ENCODE measurements at regions not wholly inside any gene's neighbourhood (a gene's known extent, or its start where the extent isn't known, plus 50 kb on each side); places are given as distances from the start of the nearest gene placed in this dataset.

GRCh38 chr1:231108516-231109302 is 53.1 kb upstream of the TRIM67 start:
- no peak for DNase-seq (ENCODE audit: low spot score)

DNA sequence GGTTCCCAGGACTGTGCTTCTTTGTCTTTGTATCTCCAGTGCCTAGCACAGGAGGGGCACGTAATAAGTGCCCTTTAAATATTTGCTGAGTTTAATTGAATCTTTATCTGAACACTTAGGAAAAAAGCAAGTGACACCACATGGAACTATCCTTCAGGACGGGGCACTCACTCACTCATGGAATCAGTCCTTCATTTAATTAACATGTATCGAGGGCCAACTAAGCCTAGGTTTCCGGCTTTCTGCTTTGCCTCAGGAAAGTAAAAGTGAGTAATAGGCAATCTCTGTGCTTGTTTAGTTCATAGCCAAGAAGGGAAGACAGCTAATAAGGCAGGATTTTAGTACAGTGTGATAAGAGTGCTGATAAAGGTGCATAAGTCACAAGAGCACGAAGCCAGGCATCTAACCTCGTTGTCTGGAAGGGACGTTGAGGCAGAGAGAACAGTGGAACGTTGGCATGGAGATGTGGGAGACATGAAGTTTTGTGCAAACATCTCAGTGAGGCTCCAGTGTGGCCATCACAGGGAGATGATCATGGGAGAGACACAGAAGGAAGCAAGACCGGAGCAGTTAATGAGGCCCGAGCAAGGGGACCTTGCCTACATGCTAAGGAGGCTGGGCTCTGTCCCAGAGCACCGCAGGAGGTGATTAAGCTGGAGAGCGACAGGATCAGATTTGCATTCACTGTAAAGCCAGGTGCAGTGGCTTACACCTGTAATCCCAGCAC is 54.1 kb upstream of the TRIM67 start:
- DNase-seq (ENCODE audit: low spot score), result no peak

GRCh38 chr1:231107151-231107550 is 54.7 kb upstream of the TRIM67 start:
- no peak for DNase-seq (ENCODE audit: low spot score)

DNA sequence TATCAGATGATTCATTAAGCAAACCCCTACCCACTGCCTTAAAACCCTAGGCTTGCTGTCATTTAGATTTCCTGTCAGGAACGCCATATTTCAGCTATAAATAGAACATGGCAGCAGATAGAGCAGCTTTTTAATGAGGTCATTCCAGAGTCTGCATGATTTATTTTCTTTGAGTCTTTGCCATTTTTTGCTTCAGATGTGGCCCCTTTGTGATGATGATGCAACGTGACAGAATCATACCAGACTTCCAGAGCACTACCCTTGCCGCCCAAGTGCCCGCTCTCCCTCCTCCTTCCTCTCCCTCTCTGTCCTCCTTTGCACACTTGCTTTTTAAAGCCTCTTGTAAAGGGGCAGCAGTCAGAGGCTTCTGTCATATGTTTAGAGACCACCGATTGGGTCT is 55.5 kb upstream of the TRIM67 start:
- peak; percentile 51 for DNase-seq (ENCODE audit: low spot score)

- DNase-seq (ENCODE audit: low spot score), result no peak
These were observed 56.9 kb upstream of the TRIM67 start for GRCh38 chr1:231104917-231105316.

- no peak for DNase-seq (ENCODE audit: low spot score)
These were observed 57.9 kb upstream of the TRIM67 start for GRCh38 chr1:231103961-231104360.

DNA sequence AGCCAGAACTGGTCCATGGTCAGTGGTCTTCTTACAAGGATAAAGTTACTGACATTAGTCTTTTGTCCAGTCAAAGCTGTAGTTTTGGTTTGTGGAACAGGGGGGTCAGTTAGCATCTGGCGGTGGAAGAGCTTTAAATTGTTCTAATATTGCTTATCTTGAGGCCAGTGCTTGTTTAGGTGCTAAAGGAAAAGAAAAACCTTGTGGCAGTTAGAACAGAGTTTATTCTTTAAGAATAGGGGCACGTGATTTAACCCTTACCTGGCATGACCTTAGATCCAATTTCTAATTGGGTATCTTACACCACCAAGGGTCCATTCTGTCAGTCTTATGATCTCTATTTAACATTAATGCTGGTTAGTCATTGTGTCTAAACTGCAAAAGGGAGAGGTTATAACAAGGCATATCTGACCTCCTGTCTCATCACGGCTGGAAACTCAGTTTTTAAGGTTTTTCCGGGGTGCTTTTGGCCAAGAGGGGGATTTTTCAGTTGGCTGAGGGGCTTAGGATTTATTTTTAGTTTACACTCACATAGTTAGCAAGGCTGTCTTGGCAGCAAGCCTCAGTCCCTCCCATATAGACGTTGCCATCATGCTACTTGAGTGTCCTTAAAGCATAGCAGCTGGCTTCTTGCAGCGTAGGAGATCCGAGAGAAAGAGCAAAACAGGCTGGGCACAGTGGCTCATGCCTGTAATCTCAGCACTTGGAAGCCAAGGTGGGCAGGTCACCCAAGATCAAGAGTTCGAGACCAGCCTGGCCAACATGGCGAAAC is 60.1 kb upstream of the FAM89A start:
- no peak for DNase-seq (ENCODE audit: low spot score)

- DNase-seq (ENCODE audit: low spot score), result no peak
These were observed 59.3 kb upstream of the FAM89A start for GRCh38 chr1:231099311-231099710.

- DNase-seq (ENCODE audit: low spot score), result no peak
These were observed 55.5 kb upstream of the FAM89A start for GRCh38 chr1:231095595-231095994.

GRCh38 chr1:231094421-231094820 is 54.4 kb upstream of the FAM89A start:
- no peak for DNase-seq (ENCODE audit: low spot score)

- no peak for DNase-seq (ENCODE audit: low spot score)
These were observed 53.3 kb upstream of the FAM89A start for GRCh38 chr1:231093156-231093922.

DNA sequence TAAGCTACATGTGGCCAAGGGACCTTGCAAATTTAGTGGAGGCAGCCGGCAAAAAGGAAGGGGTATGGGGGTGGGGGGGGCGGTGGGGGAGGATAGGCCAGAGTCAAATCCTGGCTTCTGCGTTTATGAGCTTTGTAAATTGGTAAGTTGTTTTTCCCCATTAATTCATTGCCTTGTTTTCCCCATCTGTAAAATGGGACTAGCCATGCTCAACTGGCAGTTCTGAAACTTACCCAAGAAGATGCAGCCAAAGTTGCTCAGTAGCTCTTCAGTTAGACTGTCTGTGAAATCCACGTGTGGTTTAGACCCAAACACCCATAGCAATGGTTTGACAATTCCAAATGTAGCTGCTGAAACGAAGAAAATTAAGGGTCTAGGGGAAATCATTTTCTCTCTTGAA is 52.3 kb upstream of the FAM89A start:
- DNase-seq (ENCODE audit: low spot score), result no peak

- DNase-seq (ENCODE audit: low spot score), result peak; percentile 20
These were observed 51.8 kb upstream of the FAM89A start for GRCh38 chr1:231091831-231092301.

DNA sequence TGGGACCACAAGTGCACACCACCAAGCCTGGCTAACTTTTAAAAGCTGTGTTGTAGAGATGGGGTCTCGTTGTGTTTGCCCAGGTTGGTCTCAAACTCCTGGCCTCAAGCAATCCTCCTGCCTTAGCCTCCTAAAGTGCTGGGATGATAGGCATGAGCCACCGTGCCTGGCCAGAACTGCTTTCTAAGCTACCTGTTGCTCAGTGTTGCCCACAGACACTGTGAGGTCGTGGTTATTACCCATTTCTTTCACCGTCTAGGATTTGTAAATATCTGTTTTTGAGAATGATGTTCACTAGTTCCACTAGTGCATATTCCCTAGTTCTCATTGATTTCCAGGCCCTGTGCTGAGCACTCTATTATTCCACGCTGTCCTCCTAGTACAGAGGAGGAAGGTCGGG is 51.4 kb upstream of the FAM89A start:
- DNase-seq (ENCODE audit: low spot score), result no peak

Measured in kidney tubule cell (primary cell).